ENCODE measurements at regions not wholly inside any gene's neighbourhood (a gene's known extent, or its start where the extent isn't known, plus 50 kb on each side); places are given as distances from the start of the nearest gene placed in this dataset.

GRCh38 chr6:98627129-98627775 is 207.1 kb upstream of the POU3F2 start:
- TF ChIP-seq POLR2A (IDR thresholded peaks at IDR 0.05; ENCODE audit: low read length) (no peak), GATA1 (IDR thresholded peaks at IDR 0.05; ENCODE audit: low read depth, low read length) (no peak)
